ENCODE measurements at regions not wholly inside any gene's neighbourhood (a gene's known extent, or its start where the extent isn't known, plus 50 kb on each side); places are given as distances from the start of the nearest gene placed in this dataset.
"Not testable (repeated sequence)": the region's sequence is repeated elsewhere in the genome, so short reads cannot be mapped to it uniquely, and the experiment has no call there.

DNA sequence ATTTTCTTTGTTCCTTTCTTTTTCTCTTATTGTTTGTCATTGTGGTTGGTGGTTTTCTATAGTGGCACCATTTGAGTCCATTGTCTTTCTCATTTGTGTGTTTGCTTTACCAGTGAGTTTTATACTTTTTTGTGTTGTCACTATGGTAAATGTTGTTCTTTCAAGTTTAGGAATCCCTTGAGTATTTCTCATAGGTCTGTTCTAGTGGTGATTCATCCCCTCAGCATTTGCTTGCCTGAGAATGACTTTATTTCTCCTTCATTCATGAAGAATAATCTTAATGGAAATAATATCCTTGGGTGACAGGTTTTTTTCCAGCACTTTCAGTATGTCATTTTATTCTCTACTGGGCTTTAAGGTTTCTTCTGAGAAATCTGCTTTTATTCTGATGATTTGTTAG lies 209.2 kb upstream of the ASCC3 start:
- Histone ChIP-seq H3K9me3 (ENCODE audit: control insufficient read depth in 4 of 4, insufficient read depth in 3 of 4, low read length in 3 of 4) (peaks cover 0 to 9% (median 3%) of the 10 kb centered on the region in 4 donors), H3K4me1 (ENCODE audit: control insufficient read depth in 5 of 5, insufficient read depth in 5 of 5, low read length in 5 of 5) (no peaks in the 10 kb centered on the region), H3K27me3 (ENCODE audit: control insufficient read depth in 3 of 3, insufficient read depth in 3 of 3, low read length in 2 of 3) (no peaks in the 10 kb centered on the region), H3K27ac (ENCODE audit: low read depth in 1 of 2, low read length in 1 of 2) (no peak overlapping the region), H3K36me3 (ENCODE audit: control insufficient read depth in 4 of 4, insufficient read depth in 4 of 4, low read length in 4 of 4) (no peaks in the 10 kb centered on the region), H3K4me3 (no peak overlapping the region), H3K9ac (ENCODE audit: insufficient read depth in 1 of 2, low read length in 2 of 2) (no peak overlapping the region)
- ATAC-seq (ENCODE audit: insufficient read depth, low FRiP score) (no peak), DNase-seq (no peak)
- TF ChIP-seq, protein P1, sequence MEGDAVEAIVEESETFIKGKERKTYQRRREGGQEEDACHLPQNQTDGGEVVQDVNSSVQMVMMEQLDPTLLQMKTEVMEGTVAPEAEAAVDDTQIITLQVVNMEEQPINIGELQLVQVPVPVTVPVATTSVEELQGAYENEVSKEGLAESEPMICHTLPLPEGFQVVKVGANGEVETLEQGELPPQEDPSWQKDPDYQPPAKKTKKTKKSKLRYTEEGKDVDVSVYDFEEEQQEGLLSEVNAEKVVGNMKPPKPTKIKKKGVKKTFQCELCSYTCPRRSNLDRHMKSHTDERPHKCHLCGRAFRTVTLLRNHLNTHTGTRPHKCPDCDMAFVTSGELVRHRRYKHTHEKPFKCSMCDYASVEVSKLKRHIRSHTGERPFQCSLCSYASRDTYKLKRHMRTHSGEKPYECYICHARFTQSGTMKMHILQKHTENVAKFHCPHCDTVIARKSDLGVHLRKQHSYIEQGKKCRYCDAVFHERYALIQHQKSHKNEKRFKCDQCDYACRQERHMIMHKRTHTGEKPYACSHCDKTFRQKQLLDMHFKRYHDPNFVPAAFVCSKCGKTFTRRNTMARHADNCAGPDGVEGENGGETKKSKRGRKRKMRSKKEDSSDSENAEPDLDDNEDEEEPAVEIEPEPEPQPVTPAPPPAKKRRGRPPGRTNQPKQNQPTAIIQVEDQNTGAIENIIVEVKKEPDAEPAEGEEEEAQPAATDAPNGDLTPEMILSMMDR (IDR thresholded peaks at IDR 0.05; ENCODE audit: control extremely low read depth, extremely low read depth) = no peak

- H3K27ac ChIP-seq (ENCODE audit: low read depth in 1 of 2, low read length in 1 of 2); H3K4me1 ChIP-seq (ENCODE audit: control insufficient read depth in 5 of 5, insufficient read depth in 5 of 5, low read length in 5 of 5); DNase-seq; H3K4me3 ChIP-seq; H3K9ac ChIP-seq (ENCODE audit: insufficient read depth in 1 of 2, low read length in 2 of 2); ATAC-seq (ENCODE audit: insufficient read depth, low FRiP score); H3K36me3 ChIP-seq (ENCODE audit: control insufficient read depth in 4 of 4, insufficient read depth in 4 of 4, low read length in 4 of 4); H3K9me3 ChIP-seq (ENCODE audit: control insufficient read depth in 4 of 4, insufficient read depth in 3 of 4, low read length in 3 of 4); H3K27me3 ChIP-seq (ENCODE audit: control insufficient read depth in 3 of 3, insufficient read depth in 3 of 3, low read length in 2 of 3): not testable (repeated sequence)
Measured at GRCh38 chr6:101098605-101099004, 217.5 kb upstream of the ASCC3 start.

DNA sequence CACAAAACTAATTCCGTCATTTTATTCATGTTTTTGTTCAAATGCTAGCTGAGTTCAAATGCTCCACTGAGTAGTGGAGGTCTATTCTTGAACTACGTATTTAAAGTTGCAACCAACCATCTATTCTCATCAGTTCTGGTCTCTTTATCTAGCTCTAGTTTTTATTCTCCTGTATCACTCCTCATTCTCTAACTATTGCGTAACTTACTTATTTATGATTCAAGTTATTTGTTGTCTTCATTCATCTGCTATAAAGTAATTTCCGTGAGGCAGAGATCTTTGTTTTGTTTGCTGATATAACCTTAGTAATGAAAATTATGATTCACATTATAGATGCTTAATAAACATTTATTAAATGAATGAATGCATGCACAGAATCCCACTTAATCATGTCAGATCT lies 221.6 kb upstream of the ASCC3 start:
- 66% methylated on average over 4 of the region's 4 CpGs for WGBS, 2 donors
- Histone ChIP-seq H3K27ac (ENCODE audit: low read depth in 1 of 2, low read length in 1 of 2) (no peak overlapping the region), H3K4me3 (no peak overlapping the region), H3K4me1 (ENCODE audit: control insufficient read depth in 5 of 5, insufficient read depth in 5 of 5, low read length in 5 of 5) (no peaks in the 10 kb centered on the region), H3K27me3 (ENCODE audit: control insufficient read depth in 3 of 3, insufficient read depth in 3 of 3, low read length in 2 of 3) (no peaks in the 10 kb centered on the region), H3K9me3 (ENCODE audit: control insufficient read depth in 4 of 4, insufficient read depth in 3 of 4, low read length in 3 of 4) (peaks cover 0 to 4% (median 0%) of the 10 kb centered on the region in 4 donors), H3K36me3 (ENCODE audit: control insufficient read depth in 4 of 4, insufficient read depth in 4 of 4, low read length in 4 of 4) (no peaks in the 10 kb centered on the region), H3K9ac (ENCODE audit: insufficient read depth in 1 of 2, low read length in 2 of 2) (no peak overlapping the region)
- no peak for DNase-seq
- TF ChIP-seq, protein P1 (IDR thresholded peaks at IDR 0.05; ENCODE audit: control extremely low read depth, extremely low read depth) = no peak
- no peak for ATAC-seq (ENCODE audit: insufficient read depth, low FRiP score)

DNA sequence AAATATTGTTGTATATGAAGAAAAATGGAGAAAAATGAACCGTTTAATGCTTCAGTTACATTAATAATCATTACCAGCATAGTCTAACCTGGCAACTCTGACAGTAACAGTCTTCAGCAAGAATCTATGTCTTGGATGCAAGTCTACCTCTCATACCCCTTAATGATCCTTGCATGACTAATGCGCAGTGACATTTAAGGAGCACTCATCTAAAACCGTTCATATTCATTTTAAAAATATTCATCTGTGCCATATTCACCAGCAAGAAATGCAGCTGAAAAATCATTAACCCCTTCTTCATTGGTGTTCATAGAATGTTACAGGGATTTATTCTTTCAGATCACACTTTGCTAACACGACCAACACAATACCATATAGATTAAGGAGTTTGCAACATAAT lies 227.2 kb upstream of the ASCC3 start:
- ATAC-seq (ENCODE audit: insufficient read depth, low FRiP score) = no peak
- no peaks in the 10 kb centered on the region for H3K9me3 ChIP-seq (ENCODE audit: control insufficient read depth in 4 of 4, insufficient read depth in 3 of 4, low read length in 3 of 4)
- DNase-seq = no peak
- no peaks in the 10 kb centered on the region for H3K36me3 ChIP-seq (ENCODE audit: control insufficient read depth in 4 of 4, insufficient read depth in 4 of 4, low read length in 4 of 4)
- TF ChIP-seq, protein P1 (IDR thresholded peaks at IDR 0.05; ENCODE audit: control extremely low read depth, extremely low read depth) = no peak
- no peak overlapping the region for H3K9ac ChIP-seq (ENCODE audit: insufficient read depth in 1 of 2, low read length in 2 of 2)
- 79 to 86% methylated on average over 4 of the region's 4 CpGs for WGBS, 2 donors
- no peak overlapping the region for H3K4me3 ChIP-seq
- no peaks in the 10 kb centered on the region for H3K4me1 ChIP-seq (ENCODE audit: control insufficient read depth in 5 of 5, insufficient read depth in 5 of 5, low read length in 5 of 5)
- no peak overlapping the region for H3K27ac ChIP-seq (ENCODE audit: low read depth in 1 of 2, low read length in 1 of 2)
- no peaks in the 10 kb centered on the region for H3K27me3 ChIP-seq (ENCODE audit: control insufficient read depth in 3 of 3, insufficient read depth in 3 of 3, low read length in 2 of 3)
